Smooth muscle cell (in vitro differentiated cells): ENCODE measurements at regions not wholly inside any gene's neighbourhood (a gene's known extent, or its start where the extent isn't known, plus 50 kb on each side); places are given as distances from the start of the nearest gene placed in this dataset.

Source experiments
- DNase-seq: peaks from one replicate; lab custom pipeline; 2025; ENCODE audit not compliant: unreplicated experiment; lab: John Stamatoyannopoulos, UW
- H2AFZ ChIP-seq: fragments of 200-600 bp; sonication (generic); 2 replicates; pipeline ENCODE4 v1.6.0; 2016; ENCODE audit warnings: antibody characterized with exemption, low read depth, mild to moderate bottlenecking
- H3F3A ChIP-seq: fragments of 200-600 bp; sonication (generic); 2 replicates; pipeline ENCODE4 v1.6.0; 2017; ENCODE audit warnings: antibody characterized with exemption, low read depth
- H3K27ac ChIP-seq: fragments of 200-600 bp; sonication (generic); 2 replicates; pipeline ENCODE4 v1.5.1; 2016; ENCODE audit warnings: low read depth, mild to moderate bottlenecking
- H3K27me3 ChIP-seq: fragments of 200-600 bp; sonication (generic); 2 replicates; pipeline ENCODE4 v1.6.1; 2016; ENCODE audit warnings: low read depth, mild to moderate bottlenecking
- H3K36me3 ChIP-seq: fragments of 200-600 bp; sonication (generic); 2 replicates; pipeline ENCODE4 v1.5.1; 2016; ENCODE audit warnings: low read depth
- H3K4me1 ChIP-seq: fragments of 200-600 bp; sonication (generic); 2 replicates; pipeline ENCODE4 v1.5.1; 2016; ENCODE audit warnings: low read depth
- H3K4me2 ChIP-seq: fragments of 200-600 bp; sonication (generic); 2 replicates; pipeline ENCODE4 v1.6.0; 2016; ENCODE audit warnings: mild to moderate bottlenecking
- H3K4me3 ChIP-seq: fragments of 200-600 bp; sonication (generic); 2 replicates; pipeline ENCODE4 v1.5.1; 2016; ENCODE audit warnings: mild to moderate bottlenecking
- H3K79me2 ChIP-seq: fragments of 200-600 bp; sonication (generic); 2 replicates; pipeline ENCODE4 v1.6.0; 2016; ENCODE audit warnings: low read depth, mild to moderate bottlenecking
- H3K9ac ChIP-seq: fragments of 200-600 bp; sonication (generic); 2 replicates; pipeline ENCODE4 v1.6.0; 2016; ENCODE audit warnings: low read depth
- H3K9me3 ChIP-seq: fragments of 200-600 bp; sonication (generic); replicated peaks from 2 replicates; pipeline ENCODE4 v1.5.1; 2016; ENCODE audit warnings: low read depth
- H4K20me1 ChIP-seq: fragments of 200-600 bp; sonication (generic); 2 replicates; pipeline ENCODE4 v1.6.0; 2016; ENCODE audit warnings: low read depth
- CTCF ChIP-seq: fragments of 200-600 bp; sonication (generic); IDR thresholded peaks from 2 replicates; pipeline ENCODE4 v1.5.1; 2017; ENCODE audit warnings: borderline replicate concordance, mild to moderate bottlenecking, antibody characterized with exemption; ENCODE audit not compliant: insufficient read depth, poor library complexity, severe bottlenecking
- WGBS: methylation state at CpG from one replicate; pipeline ENCODE4 v1.1.7; 2016; ENCODE audit warnings: low lambda C conversion rate; 5-methylcytosine and 5-hydroxymethylcytosine counted together

- Histone ChIP-seq H3K9ac (peak overlapping the region; percentile 77), H3K4me3 (no peak overlapping the region), H3K4me2 (peak overlapping the region; percentile 51), H3K4me1 (no peaks in the 10 kb centered on the region), H4K20me1 (no peaks in the 10 kb centered on the region), H3K36me3 (no peaks in the 10 kb centered on the region), H3F3A (peaks cover 8% of the 10 kb centered on the region), H3K27me3 (no peaks in the 10 kb centered on the region), H3K27ac (peak overlapping the region; percentile 95), H3K79me2 (no peaks in the 10 kb centered on the region), H3K9me3 (no peaks in the 10 kb centered on the region), H2AFZ (peak overlapping the region; percentile 49)
- 34% methylated on average over 10 of the region's 10 CpGs for WGBS
- DNase-seq = no peak
- TF ChIP-seq CTCF = no peak
Measured at GRCh38 chr6:4371207-4371921, 236.0 kb upstream of the ECI2 start.

- peak overlapping the region; percentile 47 for H3K4me2 ChIP-seq
- H3K9me3 ChIP-seq = no peaks in the 10 kb centered on the region
- H3K27ac ChIP-seq = peak overlapping the region; percentile 95
- no peak overlapping the region for H3K9ac ChIP-seq
- 32% methylated on average over 3 of the region's 3 CpGs for WGBS
- no peaks in the 10 kb centered on the region for H4K20me1 ChIP-seq
- no peaks in the 10 kb centered on the region for H3K27me3 ChIP-seq
- H3K79me2 ChIP-seq = no peaks in the 10 kb centered on the region
- no peak overlapping the region for H2AFZ ChIP-seq
- no peak for DNase-seq
- no peak overlapping the region for H3K4me3 ChIP-seq
- H3F3A ChIP-seq = peaks cover 8% of the 10 kb centered on the region
- H3K36me3 ChIP-seq = no peaks in the 10 kb centered on the region
- TF ChIP-seq CTCF = no peak
- H3K4me1 ChIP-seq = no peaks in the 10 kb centered on the region
Measured at GRCh38 chr6:4370066-4370465, 234.7 kb upstream of the ECI2 start.

- H3K4me1 ChIP-seq = no peaks in the 10 kb centered on the region
- no peak overlapping the region for H3K9ac ChIP-seq
- 56% methylated on average over 4 of the region's 4 CpGs for WGBS
- peak overlapping the region; percentile 47 for H3K4me2 ChIP-seq
- H3K27ac ChIP-seq = peak overlapping the region; percentile 83
- no peaks in the 10 kb centered on the region for H3K9me3 ChIP-seq
- H4K20me1 ChIP-seq = no peaks in the 10 kb centered on the region
- DNase-seq = no peak
- no peak for TF ChIP-seq CTCF
- no peaks in the 10 kb centered on the region for H3K27me3 ChIP-seq
- no peaks in the 10 kb centered on the region for H3K36me3 ChIP-seq
- H3K79me2 ChIP-seq = no peaks in the 10 kb centered on the region
- H3K4me3 ChIP-seq = no peak overlapping the region
- peaks cover 8% of the 10 kb centered on the region for H3F3A ChIP-seq
- no peak overlapping the region for H2AFZ ChIP-seq
Measured at GRCh38 chr6:4369616-4370015, 234.2 kb upstream of the ECI2 start.

- Histone ChIP-seq H4K20me1 (no peaks in the 10 kb centered on the region), H3K4me1 (no peaks in the 10 kb centered on the region), H3K4me3 (no peak overlapping the region), H3K36me3 (no peaks in the 10 kb centered on the region), H3K27me3 (no peaks in the 10 kb centered on the region), H3K9ac (no peak overlapping the region), H3K79me2 (no peaks in the 10 kb centered on the region), H2AFZ (no peak overlapping the region), H3F3A (peaks cover 8% of the 10 kb centered on the region), H3K27ac (no peak overlapping the region), H3K9me3 (no peaks in the 10 kb centered on the region), H3K4me2 (no peak overlapping the region)
- no peak for DNase-seq
- TF ChIP-seq CTCF = no peak
Measured at GRCh38 chr6:4368649-4369048, 233.3 kb upstream of the ECI2 start.
